ENCODE measurements at regions not wholly inside any gene's neighbourhood (a gene's known extent, or its start where the extent isn't known, plus 50 kb on each side); places are given as distances from the start of the nearest gene placed in this dataset.

DNA sequence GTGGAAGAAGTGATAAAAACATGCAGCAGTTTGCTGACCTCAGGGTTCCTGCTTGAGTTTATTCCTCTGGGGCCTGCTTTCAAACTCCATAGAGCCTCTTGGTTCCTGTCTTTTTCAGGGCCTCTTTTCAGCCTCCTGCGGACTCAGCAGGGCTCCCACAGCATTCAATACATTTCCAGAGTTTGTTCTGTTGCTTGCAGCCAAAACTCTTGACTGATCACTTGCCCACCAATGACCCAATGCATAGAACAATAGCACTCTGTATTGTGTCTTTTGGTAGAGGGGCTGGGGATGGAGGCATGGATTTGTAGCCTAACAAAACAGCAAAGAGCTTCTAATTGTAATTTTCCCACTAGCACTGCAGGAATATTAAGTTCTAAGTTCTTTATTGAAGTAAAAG is 50.8 kb upstream of the CREB5 start:
- Histone ChIP-seq H3K4me3 (no peak overlapping the region), H3K27ac (no peak overlapping the region), H3K36me3 (no peaks in the 10 kb centered on the region), H3K4me1 (no peaks in the 10 kb centered on the region), H3K9me3 (no peaks in the 10 kb centered on the region), H3K27me3 (peaks cover 5% of the 10 kb centered on the region)
- intact Hi-C loops (cut with DNase I; ENCODE audit: low total_unique reads) (no loop called here), in situ Hi-C loops (cut with MboI; ENCODE audit: low pct_ligation_motif_present in 1 of 4, low pct_unique_long_range_greater_than_20kb in 1 of 4, low sequenced_read_pairs in 3 of 4) (no loop called here)
- DNase-seq = no peak
- TF ChIP-seq POLR2A (IDR thresholded peaks at IDR 0.05) = no peak
- TF ChIP-seq EP300 (IDR thresholded peaks at IDR 0.05; ENCODE audit: low read depth) = no peak
- no peak for TF ChIP-seq POLR2AphosphoS5 (IDR thresholded peaks at IDR 0.05)
- TF ChIP-seq, protein P1, sequence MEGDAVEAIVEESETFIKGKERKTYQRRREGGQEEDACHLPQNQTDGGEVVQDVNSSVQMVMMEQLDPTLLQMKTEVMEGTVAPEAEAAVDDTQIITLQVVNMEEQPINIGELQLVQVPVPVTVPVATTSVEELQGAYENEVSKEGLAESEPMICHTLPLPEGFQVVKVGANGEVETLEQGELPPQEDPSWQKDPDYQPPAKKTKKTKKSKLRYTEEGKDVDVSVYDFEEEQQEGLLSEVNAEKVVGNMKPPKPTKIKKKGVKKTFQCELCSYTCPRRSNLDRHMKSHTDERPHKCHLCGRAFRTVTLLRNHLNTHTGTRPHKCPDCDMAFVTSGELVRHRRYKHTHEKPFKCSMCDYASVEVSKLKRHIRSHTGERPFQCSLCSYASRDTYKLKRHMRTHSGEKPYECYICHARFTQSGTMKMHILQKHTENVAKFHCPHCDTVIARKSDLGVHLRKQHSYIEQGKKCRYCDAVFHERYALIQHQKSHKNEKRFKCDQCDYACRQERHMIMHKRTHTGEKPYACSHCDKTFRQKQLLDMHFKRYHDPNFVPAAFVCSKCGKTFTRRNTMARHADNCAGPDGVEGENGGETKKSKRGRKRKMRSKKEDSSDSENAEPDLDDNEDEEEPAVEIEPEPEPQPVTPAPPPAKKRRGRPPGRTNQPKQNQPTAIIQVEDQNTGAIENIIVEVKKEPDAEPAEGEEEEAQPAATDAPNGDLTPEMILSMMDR (IDR thresholded peaks at IDR 0.05) = no peak
- 67 to 83% methylated on average over 1 of the region's 1 CpG for WGBS, 2 donors (ENCODE audit: low coverage in 1 of 2)

DNA sequence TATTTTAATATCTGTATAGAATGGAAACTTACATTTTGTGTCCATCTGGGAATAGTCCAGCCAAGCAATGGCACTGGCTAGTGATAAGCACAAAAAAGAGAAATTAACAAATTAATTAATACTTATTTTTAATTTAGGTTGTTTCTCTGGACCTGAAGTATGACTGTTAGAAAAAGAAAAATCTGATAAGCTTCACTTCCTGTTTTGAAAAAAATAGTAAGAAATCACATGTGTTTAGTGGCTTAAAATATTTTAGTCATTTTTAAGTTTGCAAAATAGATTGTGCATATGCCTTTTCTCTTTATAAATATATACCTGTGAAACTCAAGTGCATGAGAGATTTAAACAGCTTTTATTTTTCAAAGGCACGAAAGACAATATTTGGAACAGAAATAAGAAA is 50.1 kb upstream of the CREB5 start:
- intact Hi-C loops (cut with DNase I; ENCODE audit: low total_unique reads) = no loop called here
- Histone ChIP-seq H3K36me3 (no peaks in the 10 kb centered on the region), H3K4me1 (no peaks in the 10 kb centered on the region), H3K9me3 (no peaks in the 10 kb centered on the region), H3K27me3 (peaks cover 3% of the 10 kb centered on the region), H3K27ac (no peak overlapping the region), H3K4me3 (no peak overlapping the region)
- in situ Hi-C loops (cut with MboI; ENCODE audit: low pct_ligation_motif_present in 1 of 4, low pct_unique_long_range_greater_than_20kb in 1 of 4, low sequenced_read_pairs in 3 of 4) = no loop called here
- 64 to 86% methylated on average over 1 of the region's 1 CpG for WGBS, 2 donors (ENCODE audit: low coverage in 1 of 2)
- TF ChIP-seq, protein P1 (IDR thresholded peaks at IDR 0.05) = no peak
- TF ChIP-seq POLR2AphosphoS5 (IDR thresholded peaks at IDR 0.05) = no peak
- no peak for TF ChIP-seq POLR2A (IDR thresholded peaks at IDR 0.05)
- TF ChIP-seq EP300 (IDR thresholded peaks at IDR 0.05; ENCODE audit: low read depth) = no peak
- no peak for DNase-seq

Measured in transverse colon (tissue), 4 donors.